Tongue (tissue), 1 donor: ENCODE measurements at regions not wholly inside any gene's neighbourhood (a gene's known extent, or its start where the extent isn't known, plus 50 kb on each side); places are given as distances from the start of the nearest gene placed in this dataset.

Experiments used
- DNase-seq: peaks from one replicate; pipeline ENCODE4 v3.0.0-alpha.2; 2015

GRCh38 chr6:92608751-92609150 is 810.6 kb downstream of the EPHA7 start:
- no peak for DNase-seq

- no peak for DNase-seq
Measured at GRCh38 chr6:92593201-92593600, 826.2 kb downstream of the EPHA7 start.

DNA sequence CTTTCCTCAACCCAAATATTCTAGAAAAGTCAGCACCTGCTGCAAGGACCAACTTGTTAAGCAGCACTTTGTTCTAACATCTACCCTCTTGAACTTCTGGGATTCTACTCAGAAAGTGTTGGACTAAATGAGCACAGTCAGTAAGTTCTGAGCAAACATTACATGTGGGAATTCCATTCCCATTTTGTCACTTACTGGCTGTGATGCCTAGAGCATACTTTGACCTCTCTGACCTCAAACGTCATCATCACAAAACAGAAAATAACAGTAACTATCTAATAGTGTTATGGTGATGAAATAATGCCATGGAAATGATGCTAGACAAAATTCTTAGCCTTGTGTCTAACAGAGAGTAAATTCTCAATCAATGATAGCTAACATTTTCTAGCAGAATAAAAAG is 829.4 kb downstream of the EPHA7 start:
- no peak for DNase-seq

DNA sequence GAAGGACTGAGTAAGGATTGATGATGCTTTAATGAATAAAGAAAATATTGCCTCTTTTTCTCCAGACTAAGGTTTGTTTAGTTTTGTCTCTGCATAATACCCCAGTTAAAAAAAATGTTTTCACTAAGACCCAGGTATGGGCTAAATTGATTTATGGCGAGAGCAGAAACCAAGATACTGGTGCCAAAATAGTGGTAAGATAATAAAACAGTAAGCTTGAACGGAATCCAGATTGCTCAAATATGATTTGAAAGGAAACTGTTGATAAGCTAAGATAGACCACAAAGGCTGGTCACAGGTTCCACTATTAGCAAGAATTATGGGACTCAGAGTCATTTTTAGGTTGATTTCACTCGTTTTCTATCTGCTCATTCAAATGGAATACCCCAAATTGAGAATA is 831.2 kb downstream of the EPHA7 start:
- DNase-seq, result no peak

- DNase-seq, result no peak
Measured at GRCh38 chr6:92587525-92587924, 831.8 kb downstream of the EPHA7 start.

DNA sequence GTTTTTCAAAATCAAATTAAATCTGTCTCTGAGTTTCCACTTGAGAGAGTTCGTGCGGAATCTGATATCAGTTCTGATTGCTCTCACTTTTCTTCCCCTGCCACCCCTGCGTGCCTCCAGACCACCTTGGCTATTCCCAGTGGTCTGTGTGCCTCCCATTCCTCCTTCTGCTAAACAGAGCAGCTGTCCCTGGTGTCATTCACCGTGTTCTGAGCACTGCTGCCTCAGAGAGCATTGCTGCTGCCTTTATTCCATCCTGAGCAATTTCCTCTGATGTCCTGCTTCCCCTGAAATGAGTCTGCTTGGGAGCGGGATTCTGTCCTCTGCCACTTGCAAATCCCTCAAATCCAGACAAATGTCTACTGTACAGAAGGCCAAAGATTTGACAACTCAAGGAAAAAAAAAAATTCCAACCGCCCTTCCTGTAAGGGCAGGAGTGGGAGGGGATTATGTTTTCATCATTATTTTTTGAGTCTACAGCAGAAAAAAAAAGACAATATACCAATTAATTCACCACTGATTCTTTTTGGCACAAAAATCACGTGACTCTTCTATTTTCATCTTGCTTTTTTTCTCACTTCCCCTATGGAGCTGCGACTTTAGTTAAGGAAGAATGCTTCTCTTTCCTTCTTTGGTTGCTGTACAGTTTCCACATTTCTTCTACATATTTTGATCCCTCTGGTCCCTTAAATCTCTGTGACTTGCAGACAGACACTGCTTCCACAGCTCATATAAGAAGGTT is 833.0 kb downstream of the EPHA7 start:
- DNase-seq, result no peak

- DNase-seq, result no peak
Measured at GRCh38 chr6:92582211-92582610, 837.1 kb downstream of the EPHA7 start.

DNA sequence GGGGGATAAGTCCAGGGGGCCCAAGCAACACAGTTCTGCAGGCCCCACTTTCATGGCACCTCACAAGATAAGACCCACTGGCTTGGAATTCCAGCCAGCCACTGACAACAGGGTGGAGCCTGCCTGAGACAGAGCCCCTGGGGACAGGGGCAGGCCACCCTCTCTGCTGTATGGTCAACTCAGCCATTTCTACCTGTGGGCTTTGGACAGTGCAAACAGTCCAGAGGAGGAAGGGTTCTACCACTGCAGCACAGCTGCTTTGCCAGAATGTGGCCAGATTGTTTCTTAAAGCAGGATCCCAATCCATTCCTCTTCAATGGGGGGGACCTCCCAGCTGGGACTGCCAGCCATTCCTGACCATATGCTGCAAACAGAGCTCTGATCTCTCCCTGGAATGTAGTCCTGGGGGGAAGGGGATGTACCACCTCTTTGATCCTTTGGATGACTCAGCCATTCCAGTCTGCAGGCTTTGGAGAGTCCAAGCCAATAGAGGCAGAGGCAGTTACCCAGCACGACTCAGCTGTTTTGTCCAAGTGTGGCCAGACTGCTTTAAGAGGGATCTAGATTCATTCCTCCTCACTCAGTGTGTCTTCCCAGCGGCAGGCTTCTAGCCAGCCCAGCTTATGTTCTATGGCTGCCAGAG is 842.2 kb downstream of the EPHA7 start:
- no peak for DNase-seq

- no peak for DNase-seq
Measured at GRCh38 chr6:92568541-92568940, 850.8 kb downstream of the EPHA7 start.

- DNase-seq, result no peak
Measured at GRCh38 chr6:92566632-92567031, 852.7 kb downstream of the EPHA7 start.

DNA sequence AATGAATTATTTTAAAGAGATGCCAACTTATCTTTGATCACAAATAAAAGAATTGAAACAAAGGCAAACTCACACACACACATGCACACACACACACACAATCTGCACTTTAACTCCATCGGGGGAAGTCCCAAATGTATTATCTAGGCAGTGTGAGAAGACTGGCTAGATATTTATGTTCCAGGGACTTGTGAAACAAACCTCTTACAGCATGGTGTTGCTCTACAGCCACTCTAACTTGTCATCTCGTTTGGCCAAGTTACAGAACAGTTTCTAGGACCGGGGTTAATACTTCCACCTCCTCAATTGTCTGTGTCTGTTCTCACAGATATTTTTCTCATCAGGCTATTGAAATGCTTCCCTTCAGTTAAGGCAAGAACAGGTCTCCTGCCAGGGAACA is 855.0 kb downstream of the EPHA7 start:
- no peak for DNase-seq

DNA sequence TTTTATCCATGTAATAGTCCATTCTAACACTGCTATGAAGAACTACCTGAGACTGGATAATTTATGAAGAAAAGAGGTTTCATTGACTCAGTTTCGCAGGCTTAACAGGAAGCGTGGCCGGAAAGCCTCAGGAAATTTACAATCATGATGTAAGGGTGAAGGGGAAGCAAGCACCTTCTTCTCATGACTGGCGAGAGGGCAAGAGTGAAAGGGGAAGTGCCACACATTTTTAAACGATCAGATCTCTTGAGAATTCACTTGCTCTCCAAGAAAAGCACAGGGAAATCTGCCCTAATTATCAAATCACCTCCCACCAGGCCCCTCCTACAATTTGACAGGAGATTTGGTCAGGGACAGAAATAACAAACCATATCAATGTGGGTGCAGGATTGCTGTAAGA is 859.7 kb downstream of the EPHA7 start:
- no peak for DNase-seq

DNA sequence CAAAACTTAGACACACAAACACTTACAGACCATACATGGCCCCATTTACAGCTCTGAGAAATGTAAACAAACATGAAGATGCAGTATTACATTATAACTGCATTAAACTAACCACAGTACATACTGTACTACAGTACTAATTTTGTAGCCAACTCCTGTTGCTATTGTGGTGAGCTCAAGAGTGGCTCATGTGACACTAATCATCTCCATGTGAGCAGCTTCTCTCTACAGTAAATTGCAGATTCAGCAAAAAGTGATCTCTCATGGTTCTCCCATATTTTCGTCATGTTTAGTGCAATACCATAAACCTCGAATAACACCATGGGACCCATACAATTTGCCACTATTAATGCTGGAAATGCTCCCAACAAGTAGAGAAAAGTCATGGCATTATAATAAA is 860.4 kb downstream of the EPHA7 start:
- DNase-seq, result peak; percentile 12

- DNase-seq, result no peak
Measured at GRCh38 chr6:92550501-92550900, 868.9 kb downstream of the EPHA7 start.

DNA sequence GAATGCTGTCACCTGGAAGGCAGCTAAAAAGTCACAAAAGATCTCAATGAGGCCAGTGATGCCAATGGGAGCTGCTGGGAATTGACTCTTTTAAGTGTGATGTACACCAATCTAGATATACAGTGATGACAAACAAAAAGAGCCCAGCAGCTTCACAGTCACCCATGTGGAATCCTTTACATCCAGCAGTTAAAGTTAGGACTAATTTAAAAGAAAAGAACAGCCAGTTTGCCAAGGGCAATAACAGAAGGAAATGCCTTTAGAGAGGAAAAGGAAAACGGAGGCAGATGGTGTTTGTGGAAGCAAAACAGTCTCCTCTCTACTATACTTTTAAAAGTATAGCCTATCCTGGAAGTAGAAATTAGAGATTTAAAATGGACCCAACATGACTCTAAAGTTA is 873.5 kb downstream of the EPHA7 start:
- no peak for DNase-seq

DNA sequence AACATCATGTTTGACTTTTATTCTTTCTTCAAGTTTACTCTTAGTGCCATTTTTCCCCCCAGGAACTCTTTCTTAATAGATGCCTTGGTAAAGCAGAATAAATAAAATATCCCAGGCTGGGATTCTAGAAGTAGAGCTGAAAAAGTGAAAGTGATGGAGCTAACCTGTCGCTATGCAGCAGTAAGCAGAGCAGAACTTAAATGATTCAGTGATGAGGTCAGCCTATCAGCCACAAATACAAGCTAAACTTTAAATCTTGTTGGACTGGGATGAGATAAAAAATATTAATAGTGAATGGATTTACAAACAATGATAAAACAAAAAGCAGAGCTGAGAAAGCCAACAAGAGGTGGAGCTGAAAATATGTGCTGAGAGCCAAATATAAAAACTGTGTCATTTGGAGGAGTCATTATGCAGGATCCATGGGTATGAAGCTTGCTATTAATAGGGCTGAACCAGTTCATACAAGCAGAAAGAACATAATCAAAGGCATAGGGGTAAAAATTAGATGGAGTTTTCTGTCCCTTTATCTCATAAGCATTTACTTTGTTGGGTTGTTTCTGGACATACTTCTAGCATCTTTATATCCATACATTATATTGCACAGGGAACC is 877.8 kb downstream of the EPHA7 start:
- no peak for DNase-seq

DNA sequence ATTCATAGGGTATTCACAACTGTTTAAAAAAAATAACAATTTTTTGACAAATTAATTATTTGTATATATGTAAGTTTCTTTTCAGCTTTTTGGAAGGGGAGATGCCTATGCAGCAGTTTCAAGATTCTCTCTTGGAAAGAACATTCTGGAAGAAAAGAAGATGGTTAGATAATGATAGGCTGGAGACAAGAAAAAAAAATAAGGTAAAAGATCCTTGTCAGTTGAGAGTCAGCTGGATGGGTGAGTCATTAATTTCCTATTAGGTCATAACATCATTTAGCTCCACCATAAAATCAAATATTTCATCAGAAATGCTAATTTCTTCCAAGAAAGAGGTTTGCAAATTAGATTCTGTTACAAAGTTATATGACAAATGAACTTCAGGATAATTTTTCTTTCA is 880.4 kb downstream of the EPHA7 start:
- DNase-seq, result no peak

- peak; percentile 65 for DNase-seq
Measured at GRCh38 chr6:92538275-92538674, 881.1 kb downstream of the EPHA7 start.

- no peak for DNase-seq
Measured at GRCh38 chr6:92534109-92534508, 885.2 kb downstream of the EPHA7 start.

- no peak for DNase-seq
Measured at GRCh38 chr6:92522589-92522988, 896.8 kb downstream of the EPHA7 start.

- no peak for DNase-seq
Measured at GRCh38 chr6:92521553-92521952, 897.8 kb downstream of the EPHA7 start.

GRCh38 chr6:92510137-92510536 is 909.2 kb downstream of the EPHA7 start:
- DNase-seq, result no peak

DNA sequence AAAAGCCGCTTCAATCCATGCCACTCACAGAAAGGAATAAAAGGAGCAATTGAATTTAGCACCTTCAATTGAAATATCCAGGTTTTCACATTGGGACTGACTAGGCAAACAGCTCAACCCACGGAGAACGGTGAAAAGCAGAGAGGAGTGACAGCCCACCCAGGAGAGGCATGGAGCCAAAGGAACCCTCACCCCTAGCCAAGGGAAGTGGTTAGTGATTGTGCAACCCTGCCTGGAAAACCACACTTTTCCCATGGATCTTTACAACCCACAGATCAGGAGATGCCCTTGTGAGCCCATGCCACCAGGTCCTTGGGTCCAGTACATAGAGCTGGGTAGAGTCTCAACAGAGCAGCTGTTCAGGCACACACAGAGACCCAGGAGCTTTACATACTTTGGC is 911.8 kb downstream of the EPHA7 start:
- DNase-seq, result no peak

GRCh38 chr6:92504509-92504908 is 914.9 kb downstream of the EPHA7 start:
- DNase-seq, result no peak
